Panc1 (cell line): ENCODE measurements at regions not wholly inside any gene's neighbourhood (a gene's known extent, or its start where the extent isn't known, plus 50 kb on each side); places are given as distances from the start of the nearest gene placed in this dataset.

Experiments used
- ATAC-seq: fragments of 200-7000 bp; cut with Tn5 transposase; 2 replicates; pipeline ENCODE4 v1.9.1; 2020; ENCODE audit warnings: mild to moderate bottlenecking, moderate library complexity
- BruUV-seq: library from RNA; stranded (reverse); fragments of 400-500 nt; replicated peaks from 2 replicates; lab custom pipeline; 2021; lab: Mats Ljungman, UMichigan
- CTCF ChIA-PET: fragments of 300-600 bp; sonication (Branson Sonifier 250); formaldehyde crosslinking; loops from one replicate; lab custom pipeline; 2022; ENCODE audit warnings: antibody characterized with exemption; lab: Charles Lee
- POLR2A ChIA-PET: fragments of 300-600 bp; sonication (Branson Sonifier 250); formaldehyde crosslinking; loops from one replicate; lab custom pipeline; 2022; ENCODE audit warnings: antibody characterized with exemption; lab: Charles Lee
- DNase-seq: peaks from one replicate; pipeline ENCODE4 v3.0.0-alpha.2; 2010; ENCODE audit warnings: low read depth, low spot score
- H3K27ac ChIP-seq: 2 replicates; pipeline ENCODE4 v1.5.1; 2011; ENCODE audit warnings: mild to moderate bottlenecking, low read length, inconsistent platforms
- H3K27me3 ChIP-seq: fragments of 200-500 bp; sonication (Bioruptor generic); 2 replicates; pipeline ENCODE4 v1.6.0; 2014; ENCODE audit warnings: low read length, inconsistent platforms; ENCODE audit not compliant: control insufficient read depth, insufficient read depth
- H3K36me3 ChIP-seq: fragments of 200-500 bp; sonication (Bioruptor generic); 2 replicates; pipeline ENCODE4 v1.5.1; 2014; ENCODE audit warnings: inconsistent platforms, mild to moderate bottlenecking, low read length, moderate library complexity; ENCODE audit not compliant: control insufficient read depth, insufficient read depth
- H3K4me1 ChIP-seq: 2 replicates; pipeline ENCODE4 v1.5.1; 2011; ENCODE audit warnings: inconsistent platforms, mild to moderate bottlenecking, low read length, moderate library complexity; ENCODE audit not compliant: control insufficient read depth, insufficient read depth
- H3K4me3 ChIP-seq, 2 experiments: 2 replicates each; pipeline ENCODE4 v1.5.1; 2011 to 2012; ENCODE audit warnings: low read depth in 2 of 2, low read length in 2 of 2, mild to moderate bottlenecking in 2 of 2, inconsistent platforms in 1 of 2, moderate library complexity in 1 of 2
- H3K9me3 ChIP-seq: fragments of 200-500 bp; sonication (Bioruptor generic); 2 replicates; pipeline ENCODE4 v1.5.1; 2014; ENCODE audit warnings: low read depth, mild to moderate bottlenecking, inconsistent platforms, low read length, moderate library complexity; ENCODE audit not compliant: control insufficient read depth, insufficient read depth
- POLR2AphosphoS5 ChIP-seq: IDR thresholded peaks from 2 replicates; pipeline ENCODE4 v1.6.1; 2012; ENCODE audit warnings: mild to moderate bottlenecking, low read depth, low read length, moderate library complexity
- SIN3A ChIP-seq: IDR thresholded peaks from 2 replicates; pipeline ENCODE4 v1.6.1; 2012; ENCODE audit warnings: low read depth, mild to moderate bottlenecking, low read length, moderate library complexity, borderline replicate concordance; ENCODE audit not compliant: insufficient read depth
- TCF7L2 ChIP-seq: IDR thresholded peaks from 2 replicates; pipeline ENCODE4 v1.6.1; 2011; ENCODE audit warnings: mild to moderate bottlenecking, low read depth, low read length, inconsistent platforms
- in situ Hi-C: cut with HindIII; loops from 2 replicates; pipeline ENCODE4 v1.10.0; 2016; ENCODE audit warnings: low sequenced_read_pairs, low pct_unique_long_range_greater_than_20kb
- intact Hi-C: fragments of 100-400 bp; cut with micrococcal nuclease; formaldehyde crosslinking; loops from one replicate; pipeline ENCODE4 v1.10.0; 2022; ENCODE audit not compliant: unreplicated experiment
- TF ChIP-seq, protein P1 (sequence below), 2 experiments: IDR thresholded peaks; 2 replicates each; pipeline ENCODE4 v1.6.1; 2011 to 2012; ENCODE audit warnings: low read depth in 2 of 2, control low read depth in 1 of 2, low read length in 1 of 2, mild to moderate bottlenecking in 1 of 2, moderate library complexity in 1 of 2; ENCODE audit not compliant: insufficient read depth in 1 of 2
- TF ChIP-seq, protein P2 (sequence below): fragments of 450-650 bp; IDR thresholded peaks from 2 replicates; pipeline ENCODE4 v1.5.1; 2017; ENCODE audit warnings: mild to moderate bottlenecking

DNA sequence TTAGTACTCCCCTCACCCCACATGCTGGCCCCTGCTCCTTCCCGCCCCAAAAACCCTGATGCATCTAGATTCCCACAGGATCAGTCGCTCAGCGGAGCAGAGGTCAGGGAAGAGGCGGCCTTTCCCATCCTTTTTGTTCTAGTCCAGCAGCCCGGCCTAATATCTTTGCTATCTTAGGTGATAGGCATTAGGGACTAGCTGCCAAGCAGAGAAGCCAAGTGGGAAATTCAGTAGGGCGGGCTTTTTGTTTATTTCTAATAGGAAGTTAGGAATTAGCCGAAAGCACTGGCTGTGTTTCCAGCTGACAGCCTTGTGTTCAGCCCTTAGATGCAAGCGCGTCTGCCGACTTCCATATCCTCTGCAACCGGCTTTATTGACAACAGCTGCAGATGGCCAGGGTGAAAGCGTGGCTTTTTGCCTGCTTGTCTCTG is 59.0 kb upstream of the BCAR3 start:
- no peak overlapping the region for H3K27ac ChIP-seq

DNA sequence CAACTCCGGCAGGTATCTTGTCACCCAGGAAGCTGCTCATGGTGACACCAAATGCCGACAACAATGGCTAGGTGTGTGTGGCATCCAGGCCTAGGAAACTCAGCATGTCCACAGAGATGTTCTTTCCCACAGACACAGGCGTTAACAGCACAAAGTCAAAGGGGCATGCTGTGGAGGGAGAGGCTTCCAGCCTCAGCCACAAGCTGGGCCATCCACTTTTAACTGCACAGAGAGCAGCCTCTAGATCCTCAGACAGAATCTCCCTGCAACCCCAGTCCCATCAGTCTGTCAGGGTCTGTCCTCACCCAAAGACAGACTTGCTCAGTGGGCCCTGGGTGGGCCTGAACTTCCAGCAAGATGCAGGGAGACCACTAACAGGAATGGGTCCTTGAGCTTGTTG is 58.5 kb upstream of the BCAR3 start:
- no peak for ATAC-seq
- H3K4me1 ChIP-seq: no peaks in the 10 kb centered on the region
- ChIA-PET CTCF (no interaction called here), POLR2A (interaction anchor here (0.6 kb wide), 1 partner anchor 65 kb away, joined by 3 read pairs; no protein-coding TSS in a partner anchor)
- H3K4me3 ChIP-seq: no peak overlapping the region
- no TSS peak for BruUV-seq
- DNase-seq: no peak
- H3K27ac ChIP-seq: no peak overlapping the region
- TF ChIP-seq, protein P1, sequence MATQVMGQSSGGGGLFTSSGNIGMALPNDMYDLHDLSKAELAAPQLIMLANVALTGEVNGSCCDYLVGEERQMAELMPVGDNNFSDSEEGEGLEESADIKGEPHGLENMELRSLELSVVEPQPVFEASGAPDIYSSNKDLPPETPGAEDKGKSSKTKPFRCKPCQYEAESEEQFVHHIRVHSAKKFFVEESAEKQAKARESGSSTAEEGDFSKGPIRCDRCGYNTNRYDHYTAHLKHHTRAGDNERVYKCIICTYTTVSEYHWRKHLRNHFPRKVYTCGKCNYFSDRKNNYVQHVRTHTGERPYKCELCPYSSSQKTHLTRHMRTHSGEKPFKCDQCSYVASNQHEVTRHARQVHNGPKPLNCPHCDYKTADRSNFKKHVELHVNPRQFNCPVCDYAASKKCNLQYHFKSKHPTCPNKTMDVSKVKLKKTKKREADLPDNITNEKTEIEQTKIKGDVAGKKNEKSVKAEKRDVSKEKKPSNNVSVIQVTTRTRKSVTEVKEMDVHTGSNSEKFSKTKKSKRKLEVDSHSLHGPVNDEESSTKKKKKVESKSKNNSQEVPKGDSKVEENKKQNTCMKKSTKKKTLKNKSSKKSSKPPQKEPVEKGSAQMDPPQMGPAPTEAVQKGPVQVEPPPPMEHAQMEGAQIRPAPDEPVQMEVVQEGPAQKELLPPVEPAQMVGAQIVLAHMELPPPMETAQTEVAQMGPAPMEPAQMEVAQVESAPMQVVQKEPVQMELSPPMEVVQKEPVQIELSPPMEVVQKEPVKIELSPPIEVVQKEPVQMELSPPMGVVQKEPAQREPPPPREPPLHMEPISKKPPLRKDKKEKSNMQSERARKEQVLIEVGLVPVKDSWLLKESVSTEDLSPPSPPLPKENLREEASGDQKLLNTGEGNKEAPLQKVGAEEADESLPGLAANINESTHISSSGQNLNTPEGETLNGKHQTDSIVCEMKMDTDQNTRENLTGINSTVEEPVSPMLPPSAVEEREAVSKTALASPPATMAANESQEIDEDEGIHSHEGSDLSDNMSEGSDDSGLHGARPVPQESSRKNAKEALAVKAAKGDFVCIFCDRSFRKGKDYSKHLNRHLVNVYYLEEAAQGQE (IDR thresholded peaks at IDR 0.05; ENCODE audit: insufficient read depth in 1 of 2, low read depth in 2 of 2, low read length in 1 of 2): no peak
- TF ChIP-seq TCF7L2 (no peak), SIN3A (no peak), POLR2AphosphoS5 (no peak)
- TF ChIP-seq, protein P2, sequence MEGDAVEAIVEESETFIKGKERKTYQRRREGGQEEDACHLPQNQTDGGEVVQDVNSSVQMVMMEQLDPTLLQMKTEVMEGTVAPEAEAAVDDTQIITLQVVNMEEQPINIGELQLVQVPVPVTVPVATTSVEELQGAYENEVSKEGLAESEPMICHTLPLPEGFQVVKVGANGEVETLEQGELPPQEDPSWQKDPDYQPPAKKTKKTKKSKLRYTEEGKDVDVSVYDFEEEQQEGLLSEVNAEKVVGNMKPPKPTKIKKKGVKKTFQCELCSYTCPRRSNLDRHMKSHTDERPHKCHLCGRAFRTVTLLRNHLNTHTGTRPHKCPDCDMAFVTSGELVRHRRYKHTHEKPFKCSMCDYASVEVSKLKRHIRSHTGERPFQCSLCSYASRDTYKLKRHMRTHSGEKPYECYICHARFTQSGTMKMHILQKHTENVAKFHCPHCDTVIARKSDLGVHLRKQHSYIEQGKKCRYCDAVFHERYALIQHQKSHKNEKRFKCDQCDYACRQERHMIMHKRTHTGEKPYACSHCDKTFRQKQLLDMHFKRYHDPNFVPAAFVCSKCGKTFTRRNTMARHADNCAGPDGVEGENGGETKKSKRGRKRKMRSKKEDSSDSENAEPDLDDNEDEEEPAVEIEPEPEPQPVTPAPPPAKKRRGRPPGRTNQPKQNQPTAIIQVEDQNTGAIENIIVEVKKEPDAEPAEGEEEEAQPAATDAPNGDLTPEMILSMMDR: no peak
- no peaks in the 10 kb centered on the region for H3K36me3 ChIP-seq
- H3K9me3 ChIP-seq: no peaks in the 10 kb centered on the region
- intact Hi-C loops: no loop called here
- in situ Hi-C loops: no loop called here
- H3K27me3 ChIP-seq: no peaks in the 10 kb centered on the region

More for the DNA sequence above, 59.0 kb upstream of the BCAR3 start:
- Histone ChIP-seq H3K4me1 (no peaks in the 10 kb centered on the region), H3K4me3 (no peak overlapping the region), H3K36me3 (no peaks in the 10 kb centered on the region), H3K9me3 (no peaks in the 10 kb centered on the region), H3K27me3 (no peaks in the 10 kb centered on the region)
- ChIA-PET CTCF (interaction anchor here (1.0 kb wide), 1 partner anchor 67 kb away, joined by 4 read pairs; no protein-coding TSS in a partner anchor), POLR2A (interaction anchor here (0.6 kb wide), 1 partner anchor 64 kb away, joined by 3 read pairs; no protein-coding TSS in a partner anchor)
- no peak for ATAC-seq
- TF ChIP-seq TCF7L2 (no peak), SIN3A (no peak), POLR2AphosphoS5 (no peak)
- TF ChIP-seq, protein P1 (IDR thresholded peaks at IDR 0.05; ENCODE audit: insufficient read depth in 1 of 2, low read depth in 2 of 2, low read length in 1 of 2): no peak
- TF ChIP-seq, protein P2: no peak
- BruUV-seq: no TSS peak
- in situ Hi-C loops (no loop called here), intact Hi-C loops (no loop called here)
- no peak for DNase-seq
